ENCODE measurements at regions not wholly inside any gene's neighbourhood (a gene's known extent, or its start where the extent isn't known, plus 50 kb on each side); places are given as distances from the start of the nearest gene placed in this dataset.
"Not testable (repeated sequence)": the region's sequence is repeated elsewhere in the genome, so short reads cannot be mapped to it uniquely, and the experiment has no call there.

DNA sequence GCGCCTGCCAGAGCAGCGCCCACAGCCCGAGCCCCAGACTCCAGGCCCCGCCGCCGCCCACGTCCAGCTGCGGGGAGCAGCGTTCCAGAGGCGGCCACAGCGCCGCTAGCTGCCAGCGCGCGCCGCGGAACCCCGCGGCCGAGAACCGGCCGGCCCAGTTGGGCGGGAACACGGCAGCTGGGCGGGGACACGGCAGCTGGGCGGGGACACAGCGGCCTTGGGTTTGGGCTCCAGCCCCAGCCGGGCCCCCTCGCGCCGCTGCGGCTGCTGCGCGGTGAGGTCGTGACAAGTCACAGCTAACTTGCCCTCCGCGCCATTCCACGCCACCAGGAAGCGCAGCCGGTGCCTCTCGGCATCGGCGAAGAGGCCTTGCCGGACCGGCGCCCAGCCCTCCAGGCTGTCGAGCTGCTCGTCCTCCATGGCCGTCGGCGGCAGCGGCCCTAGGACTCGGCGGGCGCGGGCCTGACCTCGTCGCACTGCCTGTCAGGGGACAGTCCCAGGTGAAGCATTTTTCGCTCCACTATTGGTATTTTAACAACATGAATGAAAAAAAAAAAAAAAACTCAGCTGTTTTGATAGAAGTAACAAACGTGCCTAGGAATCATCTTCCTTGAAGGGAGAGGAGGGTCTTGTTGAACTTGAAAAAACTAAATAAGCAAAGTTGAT, 56.6 kb upstream of the GOLGA8N start:
- not testable (repeated sequence) for DNase-seq

DNA sequence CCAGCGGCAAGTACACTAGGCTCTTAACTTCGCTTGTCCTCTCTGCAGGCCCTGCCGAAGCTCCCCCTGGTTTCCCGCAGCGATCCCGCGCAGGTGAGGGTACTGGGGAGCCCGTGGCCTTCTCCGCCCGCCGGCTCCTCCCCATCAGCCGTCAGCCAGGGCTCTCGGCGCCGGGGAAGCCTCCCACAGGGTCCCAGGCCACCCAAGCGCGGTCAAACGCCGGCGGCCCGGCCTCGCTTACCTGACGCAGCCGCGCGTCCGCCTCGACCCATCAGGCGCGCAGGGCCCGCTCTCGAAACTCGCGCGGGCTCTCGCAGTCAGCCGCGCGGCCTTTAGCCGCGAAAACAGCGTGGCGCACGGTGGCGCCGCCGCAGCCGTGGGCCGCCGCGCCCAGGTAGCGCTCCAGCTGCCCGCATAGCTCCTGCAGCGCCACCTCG, 57.2 kb upstream of the GOLGA8N start:
- DNase-seq: not testable (repeated sequence)

- DNase-seq: not testable (repeated sequence)
These were observed 57.9 kb upstream of the GOLGA8N start for GRCh38 chr15:32535150-32535898.

DNA sequence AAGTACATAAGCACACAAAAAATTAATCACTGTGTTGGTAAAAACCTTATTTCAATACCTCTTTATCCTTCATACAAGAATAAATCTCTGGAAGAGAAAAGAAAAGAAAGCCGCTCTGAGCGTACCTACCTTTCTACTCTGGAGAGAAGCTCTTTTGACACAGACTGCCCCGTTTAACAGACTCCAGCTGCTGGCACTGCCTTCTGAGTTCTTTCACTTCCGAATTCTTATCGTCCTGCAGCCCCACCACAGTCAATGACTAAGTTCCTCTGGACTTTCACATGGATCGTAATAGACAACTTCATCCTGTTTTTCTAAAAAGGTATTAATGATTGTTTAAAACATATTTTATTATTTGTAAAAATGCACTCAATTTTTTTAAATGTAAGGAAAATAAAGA, 67.5 kb upstream of the GOLGA8O start:
- not testable (repeated sequence) for DNase-seq

DNA sequence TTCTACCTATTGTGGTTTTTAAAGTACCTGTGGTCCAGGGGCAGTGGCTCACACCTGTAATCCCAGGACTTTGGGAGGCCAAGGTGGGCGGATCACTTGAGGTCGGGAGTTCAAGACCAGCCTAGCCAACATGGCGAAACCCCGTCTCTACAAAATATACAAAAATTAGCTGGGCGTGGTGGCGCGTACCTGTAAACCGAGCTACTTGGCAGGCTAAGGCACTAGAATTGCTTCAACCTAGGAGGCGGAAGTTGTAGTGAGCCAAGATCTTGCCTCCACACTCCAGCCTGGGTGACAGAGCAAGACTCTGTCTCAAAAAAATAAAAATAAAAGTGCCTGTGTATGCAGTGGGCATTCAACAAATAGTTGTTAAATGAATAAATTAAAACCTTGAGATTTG, 67.0 kb upstream of the GOLGA8O start:
- peak; percentile 0 for DNase-seq

DNA sequence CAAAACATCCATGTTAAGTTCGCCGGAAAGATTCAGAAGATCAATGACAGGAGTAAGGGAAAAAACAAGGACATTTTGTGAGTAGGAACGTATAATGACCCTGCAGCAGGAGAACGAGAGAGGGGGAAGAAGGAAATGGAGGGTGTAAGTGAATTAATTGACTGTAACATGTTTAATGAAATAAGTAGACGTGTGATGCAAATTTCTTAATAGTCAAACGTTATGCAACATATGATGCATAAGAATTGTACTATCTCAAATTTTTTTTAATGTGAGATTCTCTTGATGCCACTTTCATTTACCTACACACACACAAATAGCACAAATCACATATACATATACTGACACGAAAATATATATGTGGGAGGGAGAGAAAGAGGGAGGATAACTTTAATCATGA, 63.5 kb upstream of the GOLGA8O start:
- DNase-seq: not testable (repeated sequence)

DNA sequence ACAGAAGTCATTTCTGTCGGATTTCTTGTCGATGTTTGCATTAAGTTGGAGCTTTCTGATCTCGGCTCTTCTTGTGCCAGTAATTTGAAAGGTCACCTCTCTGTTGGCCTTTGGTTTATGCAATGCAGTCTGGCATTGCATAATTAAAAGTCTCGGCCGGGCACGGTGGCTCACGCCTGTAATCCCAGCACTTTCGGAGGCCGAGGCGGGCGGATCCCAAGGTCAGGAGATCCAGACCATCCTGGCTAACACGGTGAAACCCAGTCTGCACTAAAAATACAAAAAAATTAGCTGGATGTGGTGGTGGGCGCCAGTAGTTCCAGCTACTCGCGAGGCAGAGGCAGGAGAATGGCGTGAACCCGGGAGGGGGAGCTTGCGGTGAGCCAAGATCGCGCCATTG, 62.6 kb upstream of the GOLGA8O start:
- not testable (repeated sequence) for DNase-seq

GRCh38 chr15:32516954-32517353, 61.5 kb upstream of the GOLGA8O start:
- DNase-seq: not testable (repeated sequence)

DNA sequence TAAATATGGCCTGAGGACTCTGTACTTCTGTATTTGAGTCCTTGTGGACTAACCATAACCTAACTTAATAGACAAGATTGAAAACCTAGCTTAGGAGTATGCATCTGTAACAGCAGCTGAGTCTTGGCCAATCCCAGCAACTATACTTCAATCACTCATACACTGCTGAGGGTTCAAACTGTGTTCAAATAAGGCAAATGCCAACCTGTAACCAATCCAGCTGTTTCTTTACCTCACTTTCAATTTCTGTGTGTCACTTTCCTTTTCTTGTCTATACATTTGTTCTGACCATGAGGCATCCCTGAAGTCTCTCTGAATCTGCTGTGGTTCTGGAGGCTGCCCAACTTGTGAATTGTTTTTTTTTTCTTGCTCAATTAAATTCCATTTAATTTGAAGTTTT, 57.9 kb upstream of the GOLGA8O start:
- DNase-seq: not testable (repeated sequence)

DNA sequence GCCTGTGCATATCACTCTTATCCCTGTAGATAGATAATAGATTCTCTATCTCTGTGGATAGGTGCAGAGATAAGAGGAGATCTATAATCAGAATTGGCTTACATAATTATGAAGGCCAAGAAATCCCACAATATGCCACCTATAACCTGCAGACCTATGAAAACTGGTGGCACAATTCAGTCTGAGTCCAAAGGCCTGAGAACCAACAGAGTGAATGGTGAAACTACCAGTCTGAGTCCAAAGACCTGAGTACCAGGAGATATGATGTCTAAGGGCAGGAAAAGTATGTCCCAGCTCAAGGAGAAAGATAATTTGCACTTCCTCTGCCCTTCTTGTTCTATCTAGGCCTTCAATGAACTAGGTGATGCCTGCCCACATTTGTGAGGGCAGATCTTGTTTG, 54.6 kb upstream of the GOLGA8O start:
- not testable (repeated sequence) for DNase-seq

DNA sequence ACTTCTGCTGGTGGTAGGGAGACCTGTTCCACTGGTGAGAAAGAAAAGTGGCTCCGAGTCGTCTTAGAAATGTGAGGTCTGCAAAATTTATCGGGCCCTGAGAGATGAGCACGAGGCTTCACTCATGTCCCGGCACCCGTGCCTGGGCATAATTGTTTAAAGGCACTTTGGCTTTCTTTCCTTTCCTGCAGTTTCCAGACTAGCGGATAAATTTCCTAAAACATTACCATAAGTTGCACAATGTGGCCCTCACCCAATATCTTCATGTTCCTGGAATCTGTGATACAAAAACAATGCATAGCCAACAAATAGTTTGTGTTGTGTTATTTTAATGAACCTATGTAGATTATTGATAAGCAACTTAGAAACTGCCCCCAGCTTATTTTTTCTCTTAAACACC, 52.6 kb upstream of the GOLGA8O start:
- DNase-seq: not testable (repeated sequence)

- DNase-seq: not testable (repeated sequence)
These were observed 51.4 kb upstream of the GOLGA8O start for GRCh38 chr15:32506787-32507186.

DNA sequence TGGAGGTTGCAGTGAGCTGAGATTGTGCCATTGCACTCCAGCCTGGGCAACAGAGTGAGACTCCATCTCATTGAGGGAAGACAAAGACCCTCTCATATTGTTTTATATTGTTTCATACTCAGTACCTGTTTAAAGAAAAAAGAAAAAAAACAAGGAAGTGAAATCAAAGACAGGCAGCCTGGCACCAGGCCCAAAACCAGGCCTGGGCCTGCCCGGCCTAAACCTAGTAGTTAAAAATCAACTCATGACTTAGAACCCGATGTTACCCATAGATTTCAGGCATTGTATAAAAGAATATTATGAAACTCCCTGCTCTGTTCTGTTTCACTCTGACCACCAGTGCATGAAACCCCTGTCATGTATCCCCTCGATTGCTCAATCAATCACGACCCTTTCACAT, 50.2 kb upstream of the GOLGA8O start:
- DNase-seq: not testable (repeated sequence)
